ENCODE measurements at regions not wholly inside any gene's neighbourhood (a gene's known extent, or its start where the extent isn't known, plus 50 kb on each side); places are given as distances from the start of the nearest gene placed in this dataset.

GRCh38 chr11:123362941-123363340 lies 67.1 kb upstream of the GRAMD1B start:
- Histone ChIP-seq H3K9ac (ENCODE audit: low read depth in 1 of 2, low read length in 2 of 2) (no peak overlapping the region), H3K27ac (ENCODE audit: low read depth in 2 of 2, low read length in 2 of 2) (no peak overlapping the region), H3K36me3 (ENCODE audit: control insufficient read depth in 2 of 2, insufficient read depth in 2 of 2, low read length in 2 of 2) (no peaks in the 10 kb centered on the region), H3K4me1 (ENCODE audit: control insufficient read depth in 2 of 2, insufficient read depth in 2 of 2, low read length in 2 of 2) (peaks cover 0 to 5% of the 10 kb centered on the region in 2 donors), H3K27me3 (ENCODE audit: control insufficient read depth in 2 of 2, insufficient read depth in 2 of 2, low read length in 2 of 2) (peaks cover 4 to 16% of the 10 kb centered on the region in 2 donors), H3K4me3 (ENCODE audit: low read length in 2 of 2) (no peak overlapping the region), H3K9me3 (ENCODE audit: control insufficient read depth in 2 of 2, low read length in 2 of 2) (no peaks in the 10 kb centered on the region)

GRCh38 chr11:123362186-123362585 lies 67.9 kb upstream of the GRAMD1B start:
- Histone ChIP-seq H3K36me3 (ENCODE audit: control insufficient read depth in 2 of 2, insufficient read depth in 2 of 2, low read length in 2 of 2) (no peaks in the 10 kb centered on the region), H3K27me3 (ENCODE audit: control insufficient read depth in 2 of 2, insufficient read depth in 2 of 2, low read length in 2 of 2) (peaks cover 11 to 22% of the 10 kb centered on the region in 2 donors), H3K9me3 (ENCODE audit: control insufficient read depth in 2 of 2, low read length in 2 of 2) (no peaks in the 10 kb centered on the region), H3K4me3 (ENCODE audit: low read length in 2 of 2) (no peak overlapping the region), H3K27ac (ENCODE audit: low read depth in 2 of 2, low read length in 2 of 2) (no peak overlapping the region), H3K4me1 (ENCODE audit: control insufficient read depth in 2 of 2, insufficient read depth in 2 of 2, low read length in 2 of 2) (peaks cover 0 to 5% of the 10 kb centered on the region in 2 donors), H3K9ac (ENCODE audit: low read depth in 1 of 2, low read length in 2 of 2) (no peak overlapping the region)

- Histone ChIP-seq H3K36me3 (ENCODE audit: control insufficient read depth in 2 of 2, insufficient read depth in 2 of 2, low read length in 2 of 2) (no peaks in the 10 kb centered on the region), H3K27me3 (ENCODE audit: control insufficient read depth in 2 of 2, insufficient read depth in 2 of 2, low read length in 2 of 2) (peaks cover 14 to 22% of the 10 kb centered on the region in 2 donors), H3K4me3 (ENCODE audit: low read length in 2 of 2) (no peak overlapping the region)
Observed at GRCh38 chr11:123361110-123361509, 69.0 kb upstream of the GRAMD1B start.

GRCh38 chr11:123360267-123360936 lies 69.7 kb upstream of the GRAMD1B start:
- no peaks in the 10 kb centered on the region for H3K36me3 ChIP-seq (ENCODE audit: control insufficient read depth in 2 of 2, insufficient read depth in 2 of 2, low read length in 2 of 2)
- H3K4me1 ChIP-seq (ENCODE audit: control insufficient read depth in 2 of 2, insufficient read depth in 2 of 2, low read length in 2 of 2), result peaks cover 0 to 5% of the 10 kb centered on the region in 2 donors
- no peak overlapping the region for H3K4me3 ChIP-seq (ENCODE audit: low read length in 2 of 2)
- no peaks in the 10 kb centered on the region for H3K9me3 ChIP-seq (ENCODE audit: control insufficient read depth in 2 of 2, low read length in 2 of 2)
- no peak overlapping the region for H3K27ac ChIP-seq (ENCODE audit: low read depth in 2 of 2, low read length in 2 of 2)
- H3K27me3 ChIP-seq (ENCODE audit: control insufficient read depth in 2 of 2, insufficient read depth in 2 of 2, low read length in 2 of 2), result peaks cover 14 to 22% of the 10 kb centered on the region in 2 donors
- H3K9ac ChIP-seq (ENCODE audit: low read depth in 1 of 2, low read length in 2 of 2), result no peak overlapping the region

More at GRCh38 chr11:123361110-123361509, 69.0 kb upstream of the GRAMD1B start:
- Histone ChIP-seq H3K9me3 (ENCODE audit: control insufficient read depth in 2 of 2, low read length in 2 of 2) (no peaks in the 10 kb centered on the region), H3K4me1 (ENCODE audit: control insufficient read depth in 2 of 2, insufficient read depth in 2 of 2, low read length in 2 of 2) (peaks cover 0 to 5% of the 10 kb centered on the region in 2 donors), H3K9ac (ENCODE audit: low read depth in 1 of 2, low read length in 2 of 2) (no peak overlapping the region), H3K27ac (ENCODE audit: low read depth in 2 of 2, low read length in 2 of 2) (no peak overlapping the region)

- H3K27me3 ChIP-seq (ENCODE audit: control insufficient read depth in 2 of 2, insufficient read depth in 2 of 2, low read length in 2 of 2), result peaks cover 14 to 22% of the 10 kb centered on the region in 2 donors
- no peaks in the 10 kb centered on the region for H3K36me3 ChIP-seq (ENCODE audit: control insufficient read depth in 2 of 2, insufficient read depth in 2 of 2, low read length in 2 of 2)
- H3K9ac ChIP-seq (ENCODE audit: low read depth in 1 of 2, low read length in 2 of 2), result no peak overlapping the region
- peak overlapping the region; percentile 44 to 65 for H3K4me3 ChIP-seq (ENCODE audit: low read length in 2 of 2)
- H3K4me1 ChIP-seq (ENCODE audit: control insufficient read depth in 2 of 2, insufficient read depth in 2 of 2, low read length in 2 of 2), result peaks cover 0 to 5% of the 10 kb centered on the region in 2 donors
- no peaks in the 10 kb centered on the region for H3K9me3 ChIP-seq (ENCODE audit: control insufficient read depth in 2 of 2, low read length in 2 of 2)
- no peak overlapping the region for H3K27ac ChIP-seq (ENCODE audit: low read depth in 2 of 2, low read length in 2 of 2)
Observed at GRCh38 chr11:123357990-123358827, 71.9 kb upstream of the GRAMD1B start.

- no peak overlapping the region for H3K9ac ChIP-seq (ENCODE audit: low read depth in 1 of 2, low read length in 2 of 2)
- no peaks in the 10 kb centered on the region for H3K36me3 ChIP-seq (ENCODE audit: control insufficient read depth in 2 of 2, insufficient read depth in 2 of 2, low read length in 2 of 2)
- H3K4me1 ChIP-seq (ENCODE audit: control insufficient read depth in 2 of 2, insufficient read depth in 2 of 2, low read length in 2 of 2), result peaks cover 0 to 5% of the 10 kb centered on the region in 2 donors
- H3K9me3 ChIP-seq (ENCODE audit: control insufficient read depth in 2 of 2, low read length in 2 of 2), result no peaks in the 10 kb centered on the region
- peaks cover 14 to 22% of the 10 kb centered on the region in 2 donors for H3K27me3 ChIP-seq (ENCODE audit: control insufficient read depth in 2 of 2, insufficient read depth in 2 of 2, low read length in 2 of 2)
- no peak overlapping the region for H3K27ac ChIP-seq (ENCODE audit: low read depth in 2 of 2, low read length in 2 of 2)
- H3K4me3 ChIP-seq (ENCODE audit: low read length in 2 of 2), result no peak overlapping the region
Observed at GRCh38 chr11:123357353-123357989, 72.6 kb upstream of the GRAMD1B start.

GRCh38 chr11:123356539-123356938 lies 73.5 kb upstream of the GRAMD1B start:
- Histone ChIP-seq H3K4me1 (ENCODE audit: control insufficient read depth in 2 of 2, insufficient read depth in 2 of 2, low read length in 2 of 2) (peaks cover 0 to 5% of the 10 kb centered on the region in 2 donors), H3K27ac (ENCODE audit: low read depth in 2 of 2, low read length in 2 of 2) (no peak overlapping the region), H3K9me3 (ENCODE audit: control insufficient read depth in 2 of 2, low read length in 2 of 2) (no peaks in the 10 kb centered on the region), H3K4me3 (ENCODE audit: low read length in 2 of 2) (no peak overlapping the region), H3K36me3 (ENCODE audit: control insufficient read depth in 2 of 2, insufficient read depth in 2 of 2, low read length in 2 of 2) (no peaks in the 10 kb centered on the region), H3K9ac (ENCODE audit: low read depth in 1 of 2, low read length in 2 of 2) (no peak overlapping the region), H3K27me3 (ENCODE audit: control insufficient read depth in 2 of 2, insufficient read depth in 2 of 2, low read length in 2 of 2) (peaks cover 14 to 22% of the 10 kb centered on the region in 2 donors)

- Histone ChIP-seq H3K36me3 (ENCODE audit: control insufficient read depth in 2 of 2, insufficient read depth in 2 of 2, low read length in 2 of 2) (no peaks in the 10 kb centered on the region), H3K27me3 (ENCODE audit: control insufficient read depth in 2 of 2, insufficient read depth in 2 of 2, low read length in 2 of 2) (peaks cover 14 to 17% of the 10 kb centered on the region in 2 donors), H3K4me3 (ENCODE audit: low read length in 2 of 2) (no peak overlapping the region), H3K27ac (ENCODE audit: low read depth in 2 of 2, low read length in 2 of 2) (no peak overlapping the region), H3K4me1 (ENCODE audit: control insufficient read depth in 2 of 2, insufficient read depth in 2 of 2, low read length in 2 of 2) (peaks cover 0 to 5% of the 10 kb centered on the region in 2 donors), H3K9ac (ENCODE audit: low read depth in 1 of 2, low read length in 2 of 2) (no peak overlapping the region), H3K9me3 (ENCODE audit: control insufficient read depth in 2 of 2, low read length in 2 of 2) (no peaks in the 10 kb centered on the region)
Observed at GRCh38 chr11:123354371-123354975, 75.6 kb upstream of the GRAMD1B start.

- Histone ChIP-seq H3K4me3 (ENCODE audit: low read length in 2 of 2) (no peak overlapping the region), H3K27me3 (ENCODE audit: control insufficient read depth in 2 of 2, insufficient read depth in 2 of 2, low read length in 2 of 2) (peaks cover 0 to 2% of the 10 kb centered on the region in 2 donors), H3K9ac (ENCODE audit: low read depth in 1 of 2, low read length in 2 of 2) (no peak overlapping the region), H3K9me3 (ENCODE audit: control insufficient read depth in 2 of 2, low read length in 2 of 2) (no peaks in the 10 kb centered on the region), H3K36me3 (ENCODE audit: control insufficient read depth in 2 of 2, insufficient read depth in 2 of 2, low read length in 2 of 2) (no peaks in the 10 kb centered on the region), H3K4me1 (ENCODE audit: control insufficient read depth in 2 of 2, insufficient read depth in 2 of 2, low read length in 2 of 2) (no peaks in the 10 kb centered on the region), H3K27ac (ENCODE audit: low read depth in 2 of 2, low read length in 2 of 2) (no peak overlapping the region)
Observed at GRCh38 chr11:123351375-123351774, 78.7 kb upstream of the GRAMD1B start.

Measured in mucosa of rectum (tissue), 2 donors.